ENCODE measurements at regions not wholly inside any gene's neighbourhood (a gene's known extent, or its start where the extent isn't known, plus 50 kb on each side); places are given as distances from the start of the nearest gene placed in this dataset.

DNA sequence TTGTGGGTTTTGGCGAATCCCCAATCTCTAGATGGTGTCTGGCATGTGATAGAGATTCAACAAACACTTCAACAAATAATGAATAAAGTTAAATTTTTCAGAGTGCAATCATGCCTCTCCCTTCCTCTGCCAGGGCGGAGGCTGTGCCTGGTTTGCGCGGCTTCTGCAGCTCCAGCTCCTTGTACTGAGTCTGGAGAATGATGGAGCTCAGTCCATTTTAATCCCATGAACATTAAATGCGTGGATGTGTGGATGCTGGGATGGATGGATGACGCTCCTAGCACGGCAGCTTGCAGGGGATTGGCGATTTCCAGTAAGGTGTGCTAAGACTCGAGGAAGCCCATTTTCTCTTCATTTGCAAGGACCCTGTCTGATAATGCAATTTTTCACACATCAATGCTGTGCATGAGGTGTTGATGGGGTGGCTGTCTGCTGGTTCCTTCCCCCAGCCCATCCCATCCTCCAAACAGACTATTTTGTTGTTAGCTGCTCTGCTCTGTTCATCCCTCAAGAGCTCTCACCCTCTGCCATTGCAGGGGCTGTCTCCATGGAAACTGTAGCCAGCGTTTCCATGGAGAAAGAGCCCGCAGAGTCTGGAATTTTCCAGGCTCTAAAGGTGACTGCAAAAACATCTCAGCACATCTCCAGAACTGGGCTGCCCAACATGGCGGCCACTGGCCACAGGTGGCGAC, 92.6 kb upstream of the PEG3 start:
- TF ChIP-seq, protein P1, sequence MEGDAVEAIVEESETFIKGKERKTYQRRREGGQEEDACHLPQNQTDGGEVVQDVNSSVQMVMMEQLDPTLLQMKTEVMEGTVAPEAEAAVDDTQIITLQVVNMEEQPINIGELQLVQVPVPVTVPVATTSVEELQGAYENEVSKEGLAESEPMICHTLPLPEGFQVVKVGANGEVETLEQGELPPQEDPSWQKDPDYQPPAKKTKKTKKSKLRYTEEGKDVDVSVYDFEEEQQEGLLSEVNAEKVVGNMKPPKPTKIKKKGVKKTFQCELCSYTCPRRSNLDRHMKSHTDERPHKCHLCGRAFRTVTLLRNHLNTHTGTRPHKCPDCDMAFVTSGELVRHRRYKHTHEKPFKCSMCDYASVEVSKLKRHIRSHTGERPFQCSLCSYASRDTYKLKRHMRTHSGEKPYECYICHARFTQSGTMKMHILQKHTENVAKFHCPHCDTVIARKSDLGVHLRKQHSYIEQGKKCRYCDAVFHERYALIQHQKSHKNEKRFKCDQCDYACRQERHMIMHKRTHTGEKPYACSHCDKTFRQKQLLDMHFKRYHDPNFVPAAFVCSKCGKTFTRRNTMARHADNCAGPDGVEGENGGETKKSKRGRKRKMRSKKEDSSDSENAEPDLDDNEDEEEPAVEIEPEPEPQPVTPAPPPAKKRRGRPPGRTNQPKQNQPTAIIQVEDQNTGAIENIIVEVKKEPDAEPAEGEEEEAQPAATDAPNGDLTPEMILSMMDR (IDR thresholded peaks at IDR 0.05; ENCODE audit: insufficient read depth, low read depth, low read length), result no peak
- POLR2A ChIA-PET, result no interaction called here
- no peaks in the 10 kb centered on the region for H3K36me3 ChIP-seq (ENCODE audit: control insufficient read depth, insufficient read depth, low read length)
- no peak overlapping the region for H3K4me3 ChIP-seq (ENCODE audit: low read depth, low read length)
- no peaks in the 10 kb centered on the region for H3K27me3 ChIP-seq (ENCODE audit: control insufficient read depth, insufficient read depth, low read length)
- CTCF ChIA-PET, result no interaction called here
- DNase-seq (ENCODE audit: low read depth), result no peak

DNA sequence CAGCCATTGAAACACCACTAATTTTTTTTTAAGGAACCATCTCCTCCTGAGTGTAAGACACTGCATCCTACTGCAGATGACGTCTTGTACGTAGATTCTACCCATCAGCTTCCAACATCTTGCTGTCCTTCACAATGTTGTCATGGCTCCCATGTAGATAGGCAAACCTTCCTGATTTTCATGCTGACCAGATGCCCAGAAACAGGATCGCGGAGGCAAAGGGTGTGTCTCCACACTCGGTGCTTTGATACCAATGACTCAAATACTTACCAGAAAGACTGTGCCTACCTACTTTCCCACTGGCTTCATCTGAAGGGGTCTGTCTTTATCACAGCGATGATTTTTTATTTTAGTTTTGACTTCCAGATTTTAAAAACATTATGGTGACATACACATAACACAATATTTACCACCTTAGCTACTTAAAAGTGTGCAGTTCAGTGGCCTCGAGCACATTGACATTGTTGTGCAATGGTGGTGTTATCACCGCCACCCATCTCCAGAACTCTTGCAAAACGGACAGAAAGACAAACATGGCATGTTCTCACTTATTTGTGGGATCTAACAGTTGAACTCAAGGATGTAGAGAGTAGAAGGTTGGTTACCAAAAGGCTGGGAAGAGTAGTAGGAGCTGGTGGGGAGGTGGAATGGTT, 94.0 kb upstream of the PEG3 start:
- ChIA-PET CTCF (no interaction called here), POLR2A (no interaction called here)
- TF ChIP-seq, protein P1 (IDR thresholded peaks at IDR 0.05; ENCODE audit: insufficient read depth, low read depth, low read length), result no peak
- DNase-seq (ENCODE audit: low read depth), result no peak
- H3K36me3 ChIP-seq (ENCODE audit: control insufficient read depth, insufficient read depth, low read length), result no peaks in the 10 kb centered on the region
- no peak overlapping the region for H3K4me3 ChIP-seq (ENCODE audit: low read depth, low read length)
- H3K27me3 ChIP-seq (ENCODE audit: control insufficient read depth, insufficient read depth, low read length), result no peaks in the 10 kb centered on the region

DNA sequence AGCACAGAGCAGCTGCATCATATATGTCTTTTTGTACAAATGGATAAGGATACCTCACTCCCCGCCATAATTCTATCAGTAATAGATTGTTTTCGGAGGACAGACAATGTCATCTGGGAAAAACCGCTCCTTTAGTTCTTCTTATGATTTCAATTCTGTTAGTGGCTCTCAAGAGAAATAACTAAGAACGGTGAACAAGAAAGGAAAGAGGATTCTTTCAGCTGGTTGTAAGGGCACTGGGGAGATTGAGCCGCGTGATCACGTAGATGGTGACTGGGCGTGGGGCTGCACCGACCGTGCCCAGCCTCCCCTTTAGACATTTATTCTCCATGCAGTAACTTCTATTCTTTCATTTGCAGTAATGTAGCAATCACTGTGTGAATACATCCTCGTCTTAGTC, 99.4 kb upstream of the PEG3 start:
- H3K36me3 ChIP-seq (ENCODE audit: control insufficient read depth, insufficient read depth, low read length), result no peaks in the 10 kb centered on the region
- POLR2A ChIA-PET, result no interaction called here
- no peak overlapping the region for H3K4me3 ChIP-seq (ENCODE audit: low read depth, low read length)
- CTCF ChIA-PET, result no interaction called here
- TF ChIP-seq, protein P1 (IDR thresholded peaks at IDR 0.05; ENCODE audit: insufficient read depth, low read depth, low read length), result no peak
- no peaks in the 10 kb centered on the region for H3K27me3 ChIP-seq (ENCODE audit: control insufficient read depth, insufficient read depth, low read length)
- no peak for DNase-seq (ENCODE audit: low read depth)

DNA sequence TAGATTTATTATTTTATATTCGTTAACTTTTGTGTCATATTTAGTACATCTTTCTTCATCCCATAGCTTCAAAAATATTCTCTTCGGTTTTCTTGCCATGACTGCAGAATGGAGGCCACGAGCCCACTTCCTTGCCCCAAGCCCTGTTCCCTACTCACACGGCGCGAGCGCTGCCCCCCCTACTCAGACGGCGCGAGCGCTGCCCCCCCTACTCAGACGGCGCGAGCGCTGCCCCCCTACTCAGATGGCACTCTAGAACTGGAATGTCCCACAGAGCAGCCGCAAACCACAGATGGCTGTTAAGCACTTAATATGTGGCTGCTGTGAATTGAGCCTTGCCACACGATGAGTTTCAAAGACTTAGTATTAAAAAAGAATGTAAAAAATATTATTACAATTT, 102.2 kb upstream of the PEG3 start:
- Histone ChIP-seq H3K27me3 (ENCODE audit: control insufficient read depth, insufficient read depth, low read length) (no peaks in the 10 kb centered on the region), H3K36me3 (ENCODE audit: control insufficient read depth, insufficient read depth, low read length) (no peaks in the 10 kb centered on the region), H3K4me3 (ENCODE audit: low read depth, low read length) (no peak overlapping the region)
- ChIA-PET CTCF (no interaction called here), POLR2A (no interaction called here)
- TF ChIP-seq, protein P1 (IDR thresholded peaks at IDR 0.05; ENCODE audit: insufficient read depth, low read depth, low read length), result no peak
- DNase-seq (ENCODE audit: low read depth), result no peak

DNA sequence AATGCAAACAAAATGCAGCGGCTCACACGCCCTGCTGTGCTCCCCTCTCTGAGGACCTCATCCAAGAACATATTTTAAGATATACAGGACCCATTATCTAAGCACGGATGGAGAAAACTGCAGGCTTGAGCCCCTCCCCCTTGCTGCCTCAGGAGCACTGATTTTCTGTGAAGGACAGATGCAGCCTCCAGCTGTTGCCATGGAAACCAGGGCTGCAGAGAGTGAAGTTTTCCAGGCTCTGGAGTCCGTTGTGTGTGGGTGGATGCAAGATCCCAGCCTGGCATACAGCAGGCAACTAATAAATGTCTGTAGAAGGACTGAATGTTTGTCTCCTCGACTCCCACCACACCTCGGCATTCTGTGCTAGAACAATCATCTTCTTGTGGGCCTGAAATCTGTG, 105.6 kb upstream of the PEG3 start:
- Histone ChIP-seq H3K36me3 (ENCODE audit: control insufficient read depth, insufficient read depth, low read length) (no peaks in the 10 kb centered on the region), H3K4me3 (ENCODE audit: low read depth, low read length) (no peak overlapping the region), H3K27me3 (ENCODE audit: control insufficient read depth, insufficient read depth, low read length) (no peaks in the 10 kb centered on the region)
- TF ChIP-seq, protein P1 (IDR thresholded peaks at IDR 0.05; ENCODE audit: insufficient read depth, low read depth, low read length), result no peak
- ChIA-PET POLR2A (no interaction called here), CTCF (no interaction called here)
- DNase-seq (ENCODE audit: low read depth), result no peak
